ENCODE measurements at regions not wholly inside any gene's neighbourhood (a gene's known extent, or its start where the extent isn't known, plus 50 kb on each side); places are given as distances from the start of the nearest gene placed in this dataset.
"Not testable (repeated sequence)": the region's sequence is repeated elsewhere in the genome, so short reads cannot be mapped to it uniquely, and the experiment has no call there.

- H3K36me3 ChIP-seq, result no peaks in the 10 kb centered on the region
- no peaks in the 10 kb centered on the region for H3K27me3 ChIP-seq
- H3K4me3 ChIP-seq, result no peak overlapping the region
- H3K9me3 ChIP-seq (ENCODE audit: low read depth), result no peaks in the 10 kb centered on the region
- DNase-seq (ENCODE audit: low read depth in 1 of 2, low spot score in 1 of 2), result no peak
- H3K27ac ChIP-seq, result no peak overlapping the region
- no peak for TF ChIP-seq CTCF (IDR thresholded peaks at IDR 0.05; ENCODE audit: low read depth, low read length)
- no peaks in the 10 kb centered on the region for H3K4me1 ChIP-seq (ENCODE audit: low read depth)
Measured at GRCh38 chr14:106789318-106789717, 1262.9 kb downstream of the TMEM121 start.

GRCh38 chr14:106790189-106791036, 1264.0 kb downstream of the TMEM121 start:
- no peak for DNase-seq (ENCODE audit: low read depth in 1 of 2, low spot score in 1 of 2)
- H3K4me3 ChIP-seq, result no peak overlapping the region
- H3K36me3 ChIP-seq, result no peaks in the 10 kb centered on the region
- no peaks in the 10 kb centered on the region for H3K4me1 ChIP-seq (ENCODE audit: low read depth)
- peak; percentile 12 for TF ChIP-seq CTCF (IDR thresholded peaks at IDR 0.05; ENCODE audit: low read depth, low read length)
- no peaks in the 10 kb centered on the region for H3K27me3 ChIP-seq
- no peaks in the 10 kb centered on the region for H3K9me3 ChIP-seq (ENCODE audit: low read depth)
- H3K27ac ChIP-seq, result no peak overlapping the region

- TF ChIP-seq CTCF (IDR thresholded peaks at IDR 0.05; ENCODE audit: low read depth, low read length), result no peak
- no peak for DNase-seq (ENCODE audit: low read depth in 1 of 2, low spot score in 1 of 2)
- no peaks in the 10 kb centered on the region for H3K9me3 ChIP-seq (ENCODE audit: low read depth)
- H3K4me3 ChIP-seq, result no peak overlapping the region
- no peaks in the 10 kb centered on the region for H3K27me3 ChIP-seq
- no peak overlapping the region for H3K27ac ChIP-seq
- H3K36me3 ChIP-seq, result no peaks in the 10 kb centered on the region
- H3K4me1 ChIP-seq (ENCODE audit: low read depth), result no peaks in the 10 kb centered on the region
Measured at GRCh38 chr14:106792543-106792942, 1266.2 kb downstream of the TMEM121 start.

GRCh38 chr14:106798166-106798565, 1271.8 kb downstream of the TMEM121 start:
- H3K27me3 ChIP-seq; H3K4me3 ChIP-seq; H3K36me3 ChIP-seq; H3K9me3 ChIP-seq (ENCODE audit: low read depth); DNase-seq (ENCODE audit: low read depth in 1 of 2, low spot score in 1 of 2); H3K4me1 ChIP-seq (ENCODE audit: low read depth); H3K27ac ChIP-seq: not testable (repeated sequence)

- Histone ChIP-seq H3K36me3 (no peaks in the 10 kb centered on the region), H3K27me3 (no peaks in the 10 kb centered on the region), H3K9me3 (ENCODE audit: low read depth) (no peaks in the 10 kb centered on the region), H3K4me3 (no peak overlapping the region), H3K4me1 (ENCODE audit: low read depth) (no peaks in the 10 kb centered on the region), H3K27ac (no peak overlapping the region)
- no peak for TF ChIP-seq CTCF (IDR thresholded peaks at IDR 0.05; ENCODE audit: low read depth, low read length)
- no peak for DNase-seq (ENCODE audit: low read depth in 1 of 2, low spot score in 1 of 2)
Measured at GRCh38 chr14:106802413-106803364, 1276.3 kb downstream of the TMEM121 start.
